Stimulated activated naive CD4-positive, alpha-beta T cell (primary cell): ENCODE measurements at regions not wholly inside any gene's neighbourhood (a gene's known extent, or its start where the extent isn't known, plus 50 kb on each side); places are given as distances from the start of the nearest gene placed in this dataset.
"Not testable (repeated sequence)": the region's sequence is repeated elsewhere in the genome, so short reads cannot be mapped to it uniquely, and the experiment has no call there.

ENCODE experiments used
- DNase-seq, 6 experiments: peaks; one replicate each; lab custom pipeline; 2025; lab: John Stamatoyannopoulos, UW

DNA sequence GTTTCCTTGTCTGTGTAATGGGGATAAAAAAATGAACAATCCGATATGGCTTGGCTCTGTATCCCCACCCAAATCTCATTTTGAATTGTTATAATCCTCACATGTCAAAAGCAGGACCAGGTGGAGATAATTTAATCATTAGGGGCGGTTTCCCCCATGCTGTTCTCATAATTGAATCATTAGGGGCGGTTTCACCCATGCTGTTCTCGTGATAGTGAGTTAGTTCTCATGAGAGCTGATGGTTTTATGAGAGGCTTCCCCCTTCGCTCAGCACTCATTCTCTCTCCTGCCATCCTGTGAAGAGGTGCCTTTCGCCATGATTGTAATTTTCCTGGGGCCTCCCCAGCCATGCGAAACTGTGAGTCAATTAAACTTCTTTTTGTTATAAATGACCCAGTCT lies 633.5 kb downstream of the RAPGEF2 start:
- no peak for DNase-seq

DNA sequence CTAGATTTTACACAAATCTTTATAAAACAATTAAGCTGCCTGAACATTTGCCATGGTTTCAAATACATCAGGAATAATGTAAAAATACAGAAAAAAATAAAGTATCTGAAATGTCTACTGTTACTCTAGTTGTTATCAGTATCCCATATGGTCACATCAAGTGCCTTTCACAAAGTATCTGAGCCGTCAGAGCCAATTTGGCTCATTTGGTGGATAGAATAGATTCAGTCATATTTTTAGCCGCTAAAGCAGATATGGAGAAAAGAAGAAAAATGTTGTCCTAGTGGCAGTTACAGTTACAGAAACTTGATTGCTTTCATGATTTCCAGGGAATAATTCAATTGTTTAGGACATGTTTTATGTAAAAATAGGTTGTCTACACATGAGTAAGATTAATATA lies 641.1 kb downstream of the RAPGEF2 start:
- no peak for DNase-seq

DNA sequence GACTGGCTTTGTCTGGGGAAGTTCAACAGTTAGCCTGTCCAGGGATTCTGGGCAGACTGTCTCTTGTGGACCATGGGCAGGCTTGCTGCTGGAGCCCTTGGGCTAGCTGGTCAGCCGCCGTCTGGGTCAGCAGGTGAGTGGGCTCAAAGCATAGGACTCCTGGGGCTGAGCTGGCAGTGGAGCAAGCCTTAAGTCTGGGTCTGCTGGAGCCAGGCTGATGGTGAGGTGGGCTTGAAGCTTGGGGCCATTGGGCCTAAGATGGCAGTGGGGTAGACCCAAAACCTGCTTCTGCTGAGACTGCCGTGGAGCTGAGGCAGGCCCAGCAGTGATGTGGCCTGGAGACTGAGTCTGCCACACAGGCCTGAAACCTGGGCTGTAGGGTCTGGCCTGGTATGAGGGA lies 645.1 kb downstream of the RAPGEF2 start:
- DNase-seq, result no peak

DNA sequence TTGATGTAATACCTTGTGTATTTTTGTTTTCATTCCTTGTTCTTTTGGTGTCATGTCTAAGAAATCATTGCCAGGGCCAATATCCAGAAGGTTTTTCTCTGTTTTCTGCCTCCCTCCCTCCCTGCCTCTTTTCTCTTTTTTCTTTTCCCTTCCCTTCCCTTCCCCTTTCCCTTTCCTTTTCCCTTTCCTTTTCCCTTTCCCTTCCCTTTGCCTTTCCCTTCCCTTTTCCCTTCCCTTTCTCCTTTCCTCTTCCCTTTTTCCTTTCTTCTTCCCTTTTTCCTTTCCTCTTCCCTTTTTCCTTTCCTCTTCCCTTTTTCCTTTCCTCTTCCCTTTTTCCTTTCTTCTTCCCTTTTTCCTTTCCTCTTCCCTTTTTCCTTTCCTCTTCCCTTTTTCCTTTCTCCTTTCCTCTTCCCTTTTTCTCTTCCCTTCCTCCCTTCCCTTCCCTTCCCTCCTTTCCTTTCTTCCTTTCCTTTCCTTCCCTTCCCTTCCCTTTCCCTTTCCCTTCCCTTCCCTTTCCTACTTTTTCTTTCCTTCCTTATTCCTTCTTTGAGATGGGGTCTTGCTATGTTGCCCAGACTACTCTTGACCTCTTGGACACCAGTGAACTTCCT lies 646.1 kb downstream of the RAPGEF2 start:
- no peak for DNase-seq

DNA sequence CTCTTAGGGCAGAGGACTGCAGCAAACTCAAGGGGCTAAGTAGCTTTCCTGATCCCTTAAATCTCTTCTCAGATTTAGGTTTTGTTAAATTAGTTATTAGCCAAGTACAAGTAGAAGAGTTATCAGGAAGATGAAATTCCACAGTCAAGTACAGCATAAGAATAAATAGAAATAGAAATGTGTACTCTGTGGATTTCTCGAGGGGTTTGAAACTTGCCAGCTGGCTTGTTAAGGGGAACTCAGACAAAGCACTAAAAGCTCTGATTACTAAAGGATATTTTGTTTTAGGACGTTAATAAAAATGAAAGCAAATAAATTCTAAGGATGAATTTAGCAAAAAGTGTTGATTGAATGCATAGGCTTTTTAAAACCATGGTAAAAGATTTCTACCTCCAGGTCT lies 654.6 kb downstream of the RAPGEF2 start:
- DNase-seq, result no peak

DNA sequence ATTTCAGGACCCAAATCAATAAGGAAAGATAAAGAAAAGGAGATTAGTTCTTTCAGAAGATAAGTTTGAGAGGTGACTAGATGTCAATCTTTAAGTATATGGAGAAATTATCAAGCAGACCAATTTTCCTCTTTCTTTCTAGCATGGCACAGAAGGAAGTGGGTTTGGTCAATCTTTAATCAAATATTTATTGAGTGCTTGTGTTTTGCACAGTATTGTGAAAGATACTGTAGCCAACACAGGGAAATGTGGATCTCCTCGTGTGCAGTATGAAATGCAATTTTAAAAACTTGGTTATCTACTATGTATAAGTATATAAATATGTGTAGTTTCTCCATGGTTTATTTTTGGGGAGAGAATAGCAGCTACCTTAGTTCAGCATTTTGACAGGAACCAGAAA lies 655.2 kb downstream of the RAPGEF2 start:
- DNase-seq, result no peak

DNA sequence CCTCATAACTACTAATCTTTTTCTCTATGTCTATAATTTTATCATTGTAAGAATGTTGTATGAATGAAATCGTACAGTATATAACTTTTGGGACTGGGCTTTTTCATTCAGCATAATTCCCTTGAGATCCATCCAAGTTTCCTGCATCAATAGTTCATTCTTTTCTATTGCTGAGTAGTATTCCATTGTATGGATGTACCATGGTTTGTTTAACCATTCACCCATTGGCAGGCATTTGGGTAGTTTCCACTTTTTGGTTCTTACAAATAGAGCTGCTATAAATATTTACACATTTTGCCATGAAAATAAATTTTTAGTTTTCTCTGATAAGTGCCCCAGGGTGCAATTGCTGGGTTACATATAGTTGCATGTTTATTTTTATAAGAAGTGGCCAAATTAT lies 659.8 kb downstream of the RAPGEF2 start:
- no peak for DNase-seq

DNA sequence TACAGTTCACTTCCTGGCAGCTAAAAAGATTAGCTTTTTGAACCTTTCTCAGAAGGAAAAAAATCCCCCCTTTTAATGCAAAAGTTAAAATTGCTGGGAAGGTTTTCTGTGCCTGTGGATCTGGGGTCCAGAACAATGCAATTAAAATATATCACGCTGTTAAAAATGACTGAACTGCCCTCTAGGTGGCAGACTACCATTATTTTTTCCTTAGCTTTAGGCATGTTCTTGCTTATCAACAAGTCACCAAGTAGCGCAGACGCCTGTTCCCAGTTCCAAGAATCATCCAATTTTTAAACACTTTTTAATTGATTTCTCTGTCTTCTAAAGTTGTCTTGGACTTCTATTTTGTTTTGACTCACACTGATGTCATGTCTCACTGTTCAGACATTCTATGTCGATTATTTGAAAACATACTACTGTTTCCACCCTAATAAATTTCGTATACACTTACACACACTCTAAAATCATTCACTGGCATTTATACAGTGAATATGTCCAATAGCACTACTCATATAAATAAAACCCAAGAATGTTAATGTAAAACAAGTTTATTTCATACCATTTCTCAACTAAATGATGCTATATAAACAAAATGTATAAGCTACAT lies 661.6 kb downstream of the RAPGEF2 start:
- no peak for DNase-seq

DNA sequence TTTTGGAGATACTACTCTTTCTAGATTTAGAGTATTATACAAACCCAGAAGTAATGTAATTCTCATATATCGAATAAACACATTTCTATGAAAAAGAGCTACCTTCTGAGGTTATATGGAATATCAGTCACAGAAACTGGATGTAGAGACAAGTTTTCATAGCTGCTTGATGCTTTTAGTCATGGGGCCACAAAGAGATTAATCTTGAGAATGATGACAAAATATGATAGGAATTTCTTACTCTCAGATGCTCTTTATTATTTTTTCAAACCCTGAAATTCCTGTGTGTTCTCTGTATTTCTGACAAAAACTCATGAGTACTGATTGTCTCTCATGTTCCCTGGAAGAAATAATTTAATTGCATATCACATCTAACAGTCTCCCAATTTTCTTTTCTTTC lies 662.5 kb downstream of the RAPGEF2 start:
- no peak for DNase-seq

DNA sequence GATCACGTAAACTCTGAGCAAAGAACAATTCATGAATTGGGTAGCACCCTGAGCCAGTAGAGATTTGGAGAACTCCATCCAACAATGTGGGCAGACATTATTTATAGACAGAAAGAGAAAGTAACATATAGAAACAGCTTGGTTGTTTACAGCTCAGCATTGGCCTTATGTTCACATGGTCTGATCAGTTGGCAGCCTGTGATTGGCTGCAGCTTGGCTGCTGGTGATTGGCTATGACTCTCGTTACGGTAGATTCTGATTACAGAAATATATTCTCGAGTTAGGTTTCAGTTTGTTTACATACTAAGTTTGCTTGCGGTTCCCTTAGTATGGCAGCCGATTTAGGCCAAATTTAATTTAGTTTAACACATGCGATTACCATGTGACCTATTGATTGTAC lies 663.4 kb downstream of the RAPGEF2 start:
- no peak for DNase-seq

DNA sequence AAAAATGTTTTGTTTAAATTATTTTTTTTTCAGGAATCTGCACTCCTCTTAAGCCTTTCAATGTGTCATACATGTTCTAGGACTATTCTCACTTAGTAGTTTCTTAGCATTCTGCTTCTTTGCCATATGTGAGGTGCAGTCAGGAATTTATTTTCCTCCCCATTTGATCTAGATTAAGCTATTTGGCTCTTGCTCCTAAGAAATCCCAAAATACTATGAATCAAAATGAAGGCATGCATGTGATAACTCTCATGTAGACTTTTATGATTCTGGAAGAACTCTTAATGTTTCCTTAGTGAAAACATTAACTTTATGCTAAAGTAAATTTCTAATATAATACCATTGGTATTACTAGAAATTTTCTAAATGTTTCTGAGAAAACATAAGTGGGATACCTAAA lies 664.5 kb downstream of the RAPGEF2 start:
- DNase-seq, result no peak

DNA sequence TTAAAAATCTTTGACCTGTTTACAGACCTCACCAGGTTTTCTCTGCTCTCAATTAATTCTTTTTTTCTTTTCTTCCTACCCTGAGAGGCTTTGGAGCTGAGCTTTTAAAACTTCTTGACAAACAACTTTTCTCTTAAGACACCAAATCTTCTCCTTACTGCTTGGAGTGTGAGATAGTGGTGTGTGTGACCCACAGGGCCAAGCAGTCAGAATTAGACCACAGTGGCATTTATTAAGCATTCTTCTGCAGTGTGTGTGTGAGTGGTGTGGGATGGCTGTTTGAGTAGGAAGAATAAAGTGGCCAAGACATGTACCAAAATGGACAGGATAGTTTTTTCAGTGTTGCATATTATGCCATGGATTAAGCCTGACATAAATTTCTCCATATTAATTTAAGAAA lies 665.1 kb downstream of the RAPGEF2 start:
- DNase-seq, result no peak

DNA sequence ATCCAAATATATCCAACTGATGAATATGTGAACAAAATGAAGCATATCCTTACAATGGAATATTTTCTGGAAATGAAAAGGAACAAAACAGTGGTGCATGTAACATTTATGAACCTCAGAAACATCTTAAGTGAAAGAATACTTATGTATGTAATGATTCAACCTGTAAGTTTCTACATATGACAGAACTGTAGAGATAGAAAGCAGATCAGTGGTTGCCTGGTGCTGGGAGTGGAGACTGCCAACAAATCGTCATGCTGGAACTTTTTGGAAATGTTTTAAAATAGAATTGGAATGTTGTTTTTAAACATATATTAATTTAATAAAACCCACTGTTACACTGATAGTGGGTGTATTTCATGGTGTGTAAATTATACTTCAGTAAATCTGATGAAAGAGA lies 667.5 kb downstream of the RAPGEF2 start:
- DNase-seq, result no peak

DNA sequence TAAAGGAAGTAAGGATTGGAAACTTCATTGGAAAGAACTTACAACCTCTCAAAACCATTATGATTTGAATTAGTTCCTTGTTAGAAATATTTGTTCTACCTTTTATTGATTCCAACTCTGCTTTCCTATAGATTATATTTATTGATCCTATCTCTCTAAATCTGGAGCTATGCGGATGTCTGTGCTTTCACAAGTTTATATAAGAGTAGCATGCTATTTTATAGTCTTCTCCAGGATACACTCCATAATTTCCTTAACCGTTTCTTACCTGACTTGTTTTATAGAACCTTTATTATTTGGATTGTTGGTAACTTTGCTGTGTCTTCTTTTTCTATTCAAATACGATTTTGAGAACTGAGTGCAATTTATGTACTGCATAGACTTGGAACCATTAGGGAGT lies 668.1 kb downstream of the RAPGEF2 start:
- DNase-seq, result no peak

DNA sequence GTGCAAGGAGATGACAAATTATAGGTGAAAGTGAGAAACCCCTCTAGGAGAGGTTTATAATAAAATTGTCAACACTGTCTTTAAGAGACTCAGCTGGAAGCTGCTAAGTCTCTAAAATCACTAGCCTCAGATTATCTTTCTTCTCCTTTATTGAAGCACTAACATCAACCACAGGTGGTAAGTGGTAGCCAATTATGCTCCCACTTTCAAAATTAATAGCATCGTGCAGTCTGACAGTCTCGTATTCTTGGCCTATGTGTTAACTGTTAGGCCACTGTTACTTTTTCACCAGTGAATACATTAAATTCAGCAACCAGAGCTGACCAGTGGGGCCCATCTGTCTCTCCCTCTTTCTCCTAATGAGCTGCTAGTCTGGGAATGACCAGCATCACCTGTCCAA lies 674.1 kb downstream of the RAPGEF2 start:
- no peak for DNase-seq

DNA sequence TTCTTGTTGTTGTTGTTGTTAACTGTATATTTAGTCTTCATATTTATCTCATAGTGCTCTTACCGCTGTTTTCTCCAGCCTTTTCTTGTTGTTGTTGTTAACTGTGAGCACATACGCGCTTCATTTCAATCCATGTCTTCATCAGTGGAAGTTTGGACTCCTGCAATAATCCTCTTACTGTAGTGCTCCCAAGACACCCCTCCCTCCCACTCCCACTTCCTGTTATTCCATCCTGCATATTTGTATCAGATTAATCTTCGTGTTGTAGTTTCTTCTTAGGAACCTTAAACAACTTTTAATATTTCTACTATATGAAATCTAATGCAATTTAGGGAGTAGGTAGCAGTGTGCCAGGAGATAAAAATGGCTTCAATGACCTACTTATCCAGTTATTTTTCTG lies 674.8 kb downstream of the RAPGEF2 start:
- DNase-seq, result no peak

DNA sequence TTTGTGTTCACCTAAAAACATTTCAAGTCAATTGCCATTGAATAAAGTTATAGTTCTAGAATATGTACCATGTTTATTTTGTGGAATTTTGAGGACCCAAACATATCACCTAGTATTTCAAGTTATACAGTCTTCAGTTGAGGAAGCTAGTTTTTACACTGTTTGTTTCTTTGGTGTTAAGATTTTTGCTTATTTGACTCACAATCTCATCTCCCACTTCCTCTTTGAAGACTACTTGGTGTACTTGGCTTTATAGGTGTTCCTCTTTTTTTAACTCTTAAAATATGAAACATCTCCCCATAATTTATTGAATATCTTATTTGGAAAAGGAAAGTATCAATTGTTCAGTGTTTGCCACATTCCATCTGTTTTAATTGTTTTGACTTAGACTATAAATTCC lies 675.4 kb downstream of the RAPGEF2 start:
- DNase-seq, result no peak

DNA sequence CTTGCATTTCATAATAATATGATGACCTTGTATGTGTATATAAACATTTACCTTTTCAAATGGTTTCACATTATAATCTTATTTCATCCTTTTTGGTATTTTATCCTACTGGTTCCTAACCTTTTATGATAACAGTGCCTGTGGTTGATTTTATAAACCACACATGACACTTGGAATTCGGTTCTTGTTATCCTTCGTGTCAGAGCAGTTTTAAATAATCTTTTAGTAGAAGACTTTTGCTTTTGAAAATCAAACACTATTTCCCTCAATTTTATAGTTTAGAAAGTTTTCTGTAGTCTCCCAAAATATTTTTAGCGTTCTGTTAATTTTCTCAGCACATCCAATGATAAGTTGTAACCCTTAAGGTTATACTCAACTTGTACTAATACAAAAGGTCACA lies 676.8 kb downstream of the RAPGEF2 start:
- no peak for DNase-seq

DNA sequence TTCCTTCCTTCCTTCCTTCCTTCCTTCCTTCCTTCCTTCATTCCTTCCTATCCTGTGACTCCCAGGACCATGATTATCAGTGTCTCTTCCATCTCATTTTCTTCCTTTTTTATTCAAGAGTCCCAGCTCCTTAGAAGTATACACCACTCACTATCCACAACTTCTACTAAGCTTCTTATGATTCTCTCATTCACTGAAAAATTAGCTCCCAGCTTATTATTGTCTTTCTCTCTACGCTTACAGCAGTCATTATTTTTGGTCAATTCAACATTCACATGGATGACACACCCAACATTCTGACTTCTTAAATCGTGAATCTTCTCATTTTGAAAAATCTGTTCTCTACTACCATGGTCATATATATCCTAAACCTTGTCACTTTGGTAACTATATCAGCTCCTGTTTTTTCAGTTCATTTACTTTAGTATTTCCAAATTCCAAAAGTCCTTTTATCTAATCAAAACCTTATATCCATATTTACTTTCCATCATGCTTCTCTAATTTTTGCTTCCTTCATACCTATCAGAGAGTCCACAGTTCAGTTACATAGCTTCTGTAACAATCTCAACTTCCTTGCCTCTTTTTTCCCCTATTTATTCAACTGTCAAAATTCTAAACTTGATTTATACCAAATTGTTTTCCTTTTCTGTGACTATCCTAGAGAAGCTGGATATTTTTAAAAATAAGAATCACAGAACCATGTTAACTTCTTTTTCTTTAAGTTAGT lies 677.5 kb downstream of the RAPGEF2 start:
- no peak for DNase-seq

DNA sequence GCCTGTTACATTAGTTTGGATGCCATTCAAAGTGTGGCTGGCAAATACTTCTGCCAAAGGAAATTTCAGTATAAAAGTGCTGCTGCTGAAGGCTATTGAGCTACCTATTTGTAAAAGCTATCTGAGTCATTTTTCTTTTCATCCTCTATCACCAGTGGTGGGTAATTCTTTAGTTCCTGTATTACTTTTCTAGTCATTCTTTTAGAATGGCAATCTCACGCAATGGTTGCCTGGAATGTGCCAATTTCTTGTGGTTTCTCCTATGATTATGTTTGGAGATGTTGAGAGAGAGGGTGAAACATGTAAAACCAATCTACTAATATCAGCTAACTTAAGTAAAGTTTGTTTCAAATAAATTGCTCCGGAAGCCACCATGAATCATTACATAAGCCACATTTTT lies 685.0 kb downstream of the RAPGEF2 start:
- no peak for DNase-seq

DNA sequence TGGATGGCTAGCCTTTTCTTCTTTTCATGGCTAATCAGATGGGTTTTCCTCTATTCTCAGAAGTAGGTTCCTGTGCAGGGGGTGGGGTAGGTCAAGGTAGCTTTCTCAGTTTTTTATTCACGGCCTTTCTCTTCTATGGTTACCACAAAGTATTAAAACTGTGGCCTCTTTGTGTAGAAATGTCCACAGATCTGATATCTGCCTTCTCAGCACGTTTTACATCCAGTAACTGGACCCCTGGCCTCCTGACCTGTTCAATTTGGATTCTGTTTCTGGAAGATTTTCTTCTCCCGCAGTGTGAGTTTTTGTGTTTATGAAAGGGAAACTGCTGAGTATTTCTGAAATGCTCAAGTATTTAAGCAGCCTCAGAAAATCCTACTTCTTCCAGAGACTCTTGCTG lies 688.5 kb downstream of the RAPGEF2 start:
- no peak for DNase-seq

DNA sequence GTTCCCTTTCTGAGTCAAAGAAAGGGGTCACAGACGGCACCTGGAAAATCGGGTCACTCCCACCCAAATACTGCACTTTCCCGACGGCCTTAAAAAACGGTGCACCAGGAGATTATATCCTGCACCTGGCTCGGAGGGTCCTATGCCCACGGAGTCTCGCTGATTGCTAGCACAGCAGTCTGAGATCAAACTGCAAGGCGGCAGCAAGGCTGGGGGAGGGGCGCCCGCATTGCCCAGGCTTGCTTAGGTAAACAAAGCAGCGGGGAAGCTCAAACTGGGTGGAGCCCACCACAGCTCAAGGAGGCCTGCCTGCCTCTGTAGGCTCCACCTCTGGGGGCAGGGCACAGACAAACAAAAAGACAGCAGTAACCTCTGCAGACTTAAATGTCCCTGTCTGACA lies 701.7 kb downstream of the RAPGEF2 start:
- not testable (repeated sequence) for DNase-seq

DNA sequence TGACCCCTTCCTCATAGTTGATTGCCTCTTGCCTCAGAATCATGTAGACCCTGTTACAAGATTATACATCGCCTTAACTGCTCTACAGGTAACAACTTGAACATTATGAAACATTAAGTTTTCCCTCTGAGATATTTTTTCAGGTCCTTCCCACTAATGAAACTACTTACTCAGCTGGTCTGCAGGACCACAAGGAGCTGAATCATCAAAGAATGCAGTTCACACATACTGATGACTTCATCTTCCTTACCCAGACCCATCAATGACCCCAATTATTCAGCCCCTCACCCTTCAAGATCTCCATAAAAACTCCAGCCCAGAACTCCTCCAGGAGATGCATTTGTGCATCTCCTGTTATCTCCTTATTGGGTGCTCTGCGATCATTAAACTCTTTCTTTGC lies 720.9 kb downstream of the RAPGEF2 start:
- DNase-seq, result no peak

DNA sequence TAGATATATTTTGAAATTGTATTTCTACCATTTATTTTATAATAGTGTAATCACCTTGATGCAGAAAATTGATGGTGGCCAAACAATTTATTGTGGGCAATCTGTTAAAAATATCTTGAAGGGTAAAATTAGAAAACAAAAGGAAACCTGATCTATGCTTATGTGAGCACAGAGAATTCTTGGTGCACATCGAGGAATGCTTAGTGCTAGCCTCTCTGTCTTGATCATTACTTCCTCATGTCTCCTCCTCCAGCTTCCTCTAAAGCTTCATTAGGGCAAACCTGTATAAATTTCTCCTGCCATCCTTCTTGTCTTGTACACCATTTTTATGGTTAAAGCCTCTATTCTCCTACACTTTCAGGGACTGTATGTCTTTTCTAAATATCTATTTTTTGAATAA lies 725.8 kb downstream of the RAPGEF2 start:
- no peak for DNase-seq
